ENCODE measurements at regions not wholly inside any gene's neighbourhood (a gene's known extent, or its start where the extent isn't known, plus 50 kb on each side); places are given as distances from the start of the nearest gene placed in this dataset.

DNA sequence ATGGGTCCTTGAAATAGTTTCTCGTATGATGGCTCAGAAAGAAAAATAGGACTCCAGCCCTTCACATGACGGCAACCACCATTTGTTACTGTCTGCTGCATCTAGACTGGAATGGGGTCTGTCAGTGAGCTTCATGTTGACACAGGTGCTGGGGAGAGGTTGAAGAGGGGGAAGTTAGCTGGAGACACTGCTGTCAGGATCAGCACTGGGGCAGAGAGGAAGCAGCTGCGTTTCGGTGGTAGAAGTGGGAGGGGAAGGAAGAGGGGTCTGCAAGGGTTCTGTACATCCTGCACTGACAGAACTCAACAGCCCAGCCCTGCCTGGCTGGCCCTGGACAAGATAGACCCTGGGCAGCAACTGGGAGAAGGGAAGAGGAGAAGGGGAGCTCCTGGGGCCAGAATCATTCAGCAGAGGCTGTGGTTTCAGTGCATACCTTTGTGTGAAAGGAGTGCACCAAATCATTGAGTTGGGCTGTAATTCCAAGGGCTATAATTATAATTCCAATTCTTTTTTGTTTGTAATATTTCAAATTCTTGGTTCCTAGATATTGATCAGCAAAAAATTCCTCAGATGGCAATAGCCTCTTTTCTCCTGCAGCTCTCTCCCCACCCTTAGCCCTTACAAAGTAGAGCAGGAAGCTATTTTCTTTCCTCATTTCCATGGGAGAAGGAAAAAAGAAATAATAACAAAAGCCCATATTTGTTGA, 119.4 kb upstream of the C1GALT1C1 start:
- no peak for TF ChIP-seq CTCF (IDR thresholded peaks at IDR 0.05)
- TF ChIP-seq POLR2A (IDR thresholded peaks at IDR 0.05): no peak

Measured in esophagus squamous epithelium (tissue), 4 donors.